ENCODE measurements at regions not wholly inside any gene's neighbourhood (a gene's known extent, or its start where the extent isn't known, plus 50 kb on each side); places are given as distances from the start of the nearest gene placed in this dataset.
A peak's percentile ranks its signal among the peaks of the same experiment; 100 is the strongest.

GRCh38 chr10:56836659-56837058 is 475.6 kb upstream of the ZWINT start:
- no peak for DNase-seq (ENCODE audit: low spot score)

- DNase-seq (ENCODE audit: low spot score), result no peak
Measured at GRCh38 chr10:56831681-56832080, 470.6 kb upstream of the ZWINT start.

- no peak for DNase-seq (ENCODE audit: low spot score)
Measured at GRCh38 chr10:56823849-56824248, 462.8 kb upstream of the ZWINT start.

GRCh38 chr10:56805022-56805421 is 444.0 kb upstream of the ZWINT start:
- DNase-seq (ENCODE audit: low spot score), result no peak

- DNase-seq (ENCODE audit: low spot score), result no peak
Measured at GRCh38 chr10:56785292-56785691, 424.2 kb upstream of the ZWINT start.

- DNase-seq (ENCODE audit: low spot score), result no peak
Measured at GRCh38 chr10:56782503-56782902, 421.4 kb upstream of the ZWINT start.

- DNase-seq (ENCODE audit: low spot score), result no peak
Measured at GRCh38 chr10:56771343-56771742, 410.3 kb upstream of the ZWINT start.

- peak; percentile 2 for DNase-seq (ENCODE audit: low spot score)
Measured at GRCh38 chr10:56763090-56763489, 402.0 kb upstream of the ZWINT start.

GRCh38 chr10:56745490-56745889 is 384.4 kb upstream of the ZWINT start:
- no peak for DNase-seq (ENCODE audit: low spot score)

GRCh38 chr10:56728349-56728748 is 367.3 kb upstream of the ZWINT start:
- DNase-seq (ENCODE audit: low spot score), result no peak

GRCh38 chr10:56722912-56723311 is 361.9 kb upstream of the ZWINT start:
- DNase-seq (ENCODE audit: low spot score), result no peak

- DNase-seq (ENCODE audit: low spot score), result no peak
Measured at GRCh38 chr10:56715262-56715661, 354.2 kb upstream of the ZWINT start.

- DNase-seq (ENCODE audit: low spot score), result no peak
Measured at GRCh38 chr10:56698506-56698905, 337.4 kb upstream of the ZWINT start.

GRCh38 chr10:56679578-56679977 is 318.5 kb upstream of the ZWINT start:
- no peak for DNase-seq (ENCODE audit: low spot score)

GRCh38 chr10:56662765-56663447 is 301.8 kb upstream of the ZWINT start:
- no peak for DNase-seq (ENCODE audit: low spot score)

- no peak for DNase-seq (ENCODE audit: low spot score)
Measured at GRCh38 chr10:56653289-56653688, 292.2 kb upstream of the ZWINT start.

GRCh38 chr10:56646329-56647111 is 285.5 kb upstream of the ZWINT start:
- DNase-seq (ENCODE audit: low spot score), result no peak

- DNase-seq (ENCODE audit: low spot score), result no peak
Measured at GRCh38 chr10:56633876-56634452, 272.9 kb upstream of the ZWINT start.

GRCh38 chr10:56632537-56632936 is 271.5 kb upstream of the ZWINT start:
- no peak for DNase-seq (ENCODE audit: low spot score)

- no peak for DNase-seq (ENCODE audit: low spot score)
Measured at GRCh38 chr10:56624082-56624481, 263.0 kb upstream of the ZWINT start.

- no peak for DNase-seq (ENCODE audit: low spot score)
Measured at GRCh38 chr10:56623064-56623463, 262.0 kb upstream of the ZWINT start.

GRCh38 chr10:56622335-56622973 is 261.4 kb upstream of the ZWINT start:
- DNase-seq (ENCODE audit: low spot score), result no peak

- DNase-seq (ENCODE audit: low spot score), result no peak
Measured at GRCh38 chr10:56606202-56606601, 245.1 kb upstream of the ZWINT start.
